HG02642 (cell line): ENCODE measurements at regions not wholly inside any gene's neighbourhood (a gene's known extent, or its start where the extent isn't known, plus 50 kb on each side); places are given as distances from the start of the nearest gene placed in this dataset.
"Not testable (repeated sequence)": the region's sequence is repeated elsewhere in the genome, so short reads cannot be mapped to it uniquely, and the experiment has no call there.

Source experiments
- ATAC-seq: cut with Tn5 transposase; IDR thresholded peaks from one replicate; pipeline ENCODE4 v1.9.1; 2021; ENCODE audit warnings: mild to moderate bottlenecking; ENCODE audit not compliant: unreplicated experiment, poor library complexity

GRCh38 chr3:127045435-127046045 is 62.6 kb downstream of the PLXNA1 start:
- no peak for ATAC-seq

GRCh38 chr3:127046690-127047089 is 63.8 kb downstream of the PLXNA1 start:
- ATAC-seq: not testable (repeated sequence)

GRCh38 chr3:127049393-127049792 is 66.5 kb downstream of the PLXNA1 start:
- no peak for ATAC-seq

GRCh38 chr3:127050733-127051132 is 67.8 kb downstream of the PLXNA1 start:
- no peak for ATAC-seq

GRCh38 chr3:127052121-127052561 is 69.2 kb downstream of the PLXNA1 start:
- no peak for ATAC-seq

GRCh38 chr3:127053026-127053425 is 70.1 kb downstream of the PLXNA1 start:
- no peak for ATAC-seq

- no peak for ATAC-seq
These were observed 70.5 kb downstream of the PLXNA1 start for GRCh38 chr3:127053450-127053849.

GRCh38 chr3:127053979-127054378 is 71.1 kb downstream of the PLXNA1 start:
- no peak for ATAC-seq

GRCh38 chr3:127056281-127056680 is 73.4 kb downstream of the PLXNA1 start:
- ATAC-seq: no peak

GRCh38 chr3:127056976-127057375 is 74.1 kb downstream of the PLXNA1 start:
- no peak for ATAC-seq

- ATAC-seq: no peak
These were observed 76.2 kb downstream of the PLXNA1 start for GRCh38 chr3:127059072-127059471.

- no peak for ATAC-seq
These were observed 78.7 kb downstream of the PLXNA1 start for GRCh38 chr3:127061641-127062040.

- ATAC-seq: no peak
These were observed 80.0 kb downstream of the PLXNA1 start for GRCh38 chr3:127062926-127063325.

GRCh38 chr3:127063916-127064315 is 81.0 kb downstream of the PLXNA1 start:
- no peak for ATAC-seq

GRCh38 chr3:127064391-127065137 is 81.6 kb downstream of the PLXNA1 start:
- no peak for ATAC-seq

- ATAC-seq: no peak
These were observed 82.2 kb downstream of the PLXNA1 start for GRCh38 chr3:127065138-127065427.

GRCh38 chr3:127065561-127066290 is 82.8 kb downstream of the PLXNA1 start:
- ATAC-seq: no peak

GRCh38 chr3:127066635-127067034 is 83.7 kb downstream of the PLXNA1 start:
- ATAC-seq: no peak

- ATAC-seq: no peak
These were observed 84.4 kb downstream of the PLXNA1 start for GRCh38 chr3:127067116-127067910.

- no peak for ATAC-seq
These were observed 85.3 kb downstream of the PLXNA1 start for GRCh38 chr3:127068111-127068810.
